ENCODE measurements at regions not wholly inside any gene's neighbourhood (a gene's known extent, or its start where the extent isn't known, plus 50 kb on each side); places are given as distances from the start of the nearest gene placed in this dataset.

- Histone ChIP-seq H3K4me1 (ENCODE audit: low read length) (no peaks in the 10 kb centered on the region), H3F3A (ENCODE audit: insufficient read depth, low read length) (no peaks in the 10 kb centered on the region), H3K79me2 (ENCODE audit: low read length) (no peaks in the 10 kb centered on the region), H3K9me3 (replicated peaks; ENCODE audit: insufficient read depth, low read length) (no peaks in the 10 kb centered on the region), H2AFZ (ENCODE audit: low read length) (no peak overlapping the region), H3K27ac (ENCODE audit: low read length) (no peak overlapping the region), H3K4me3 (ENCODE audit: low read length) (no peak overlapping the region), H4K20me1 (ENCODE audit: insufficient read depth, low read length) (no peaks in the 10 kb centered on the region), H3K9me2 (replicated peaks; ENCODE audit: insufficient read depth, low read length) (no peaks in the 10 kb centered on the region), H3K36me3 (replicated peaks; ENCODE audit: insufficient read depth, low read length) (no peaks in the 10 kb centered on the region), H3K27me3 (replicated peaks; ENCODE audit: insufficient read depth, low read length) (no peaks in the 10 kb centered on the region), H3K9ac (ENCODE audit: low read length) (no peak overlapping the region), H3K4me2 (ENCODE audit: low read depth, low read length) (no peak overlapping the region)
- TF ChIP-seq EZH2 (optimal IDR thresholded peaks at IDR 0.05; ENCODE audit: low read depth, low read length), result no peak
- TF ChIP-seq, protein P1, sequence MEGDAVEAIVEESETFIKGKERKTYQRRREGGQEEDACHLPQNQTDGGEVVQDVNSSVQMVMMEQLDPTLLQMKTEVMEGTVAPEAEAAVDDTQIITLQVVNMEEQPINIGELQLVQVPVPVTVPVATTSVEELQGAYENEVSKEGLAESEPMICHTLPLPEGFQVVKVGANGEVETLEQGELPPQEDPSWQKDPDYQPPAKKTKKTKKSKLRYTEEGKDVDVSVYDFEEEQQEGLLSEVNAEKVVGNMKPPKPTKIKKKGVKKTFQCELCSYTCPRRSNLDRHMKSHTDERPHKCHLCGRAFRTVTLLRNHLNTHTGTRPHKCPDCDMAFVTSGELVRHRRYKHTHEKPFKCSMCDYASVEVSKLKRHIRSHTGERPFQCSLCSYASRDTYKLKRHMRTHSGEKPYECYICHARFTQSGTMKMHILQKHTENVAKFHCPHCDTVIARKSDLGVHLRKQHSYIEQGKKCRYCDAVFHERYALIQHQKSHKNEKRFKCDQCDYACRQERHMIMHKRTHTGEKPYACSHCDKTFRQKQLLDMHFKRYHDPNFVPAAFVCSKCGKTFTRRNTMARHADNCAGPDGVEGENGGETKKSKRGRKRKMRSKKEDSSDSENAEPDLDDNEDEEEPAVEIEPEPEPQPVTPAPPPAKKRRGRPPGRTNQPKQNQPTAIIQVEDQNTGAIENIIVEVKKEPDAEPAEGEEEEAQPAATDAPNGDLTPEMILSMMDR (IDR thresholded peaks at IDR 0.05; ENCODE audit: low read length), result no peak
- no peak for TF ChIP-seq EZH2phosphoT487 (IDR thresholded peaks at IDR 0.05; ENCODE audit: low read length)
- no peak for DNase-seq
Measured at GRCh38 chr2:13052547-13052946, 335.8 kb downstream of the TRIB2 start.

DNA sequence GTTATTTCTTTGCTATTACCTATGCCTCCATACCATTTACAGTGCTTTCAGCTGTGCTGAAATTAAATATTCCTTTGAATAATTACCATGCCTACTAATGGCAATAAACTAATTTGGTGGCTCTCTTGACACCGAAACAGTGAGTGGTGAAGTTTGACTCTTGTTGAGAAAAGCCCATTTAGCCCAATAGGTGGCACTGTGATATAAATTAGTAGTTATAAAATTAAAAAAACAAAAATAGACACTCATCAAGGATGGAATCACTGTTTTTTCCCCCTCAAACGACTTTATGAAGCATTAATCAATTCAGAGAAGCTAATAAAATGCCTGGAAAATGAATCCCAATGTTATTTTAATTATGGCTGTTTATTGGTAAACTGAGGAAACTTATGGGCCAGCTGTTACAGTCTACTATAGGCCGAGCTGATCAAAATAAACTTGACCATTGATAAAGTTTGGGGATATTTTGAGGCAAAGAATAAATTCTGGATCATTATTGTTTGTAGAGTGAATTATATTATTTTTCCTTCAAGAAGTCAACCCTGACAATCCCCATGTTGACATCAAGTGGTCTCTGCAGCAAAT, 339.6 kb downstream of the TRIB2 start:
- no peak overlapping the region for H2AFZ ChIP-seq (ENCODE audit: low read length)
- no peak overlapping the region for H3K9ac ChIP-seq (ENCODE audit: low read length)
- H3K27ac ChIP-seq (ENCODE audit: low read length), result no peak overlapping the region
- H3K4me3 ChIP-seq (ENCODE audit: low read length), result no peak overlapping the region
- H3K79me2 ChIP-seq (ENCODE audit: low read length), result no peaks in the 10 kb centered on the region
- no peaks in the 10 kb centered on the region for H3K27me3 ChIP-seq (replicated peaks; ENCODE audit: insufficient read depth, low read length)
- H3F3A ChIP-seq (ENCODE audit: insufficient read depth, low read length), result no peaks in the 10 kb centered on the region
- H3K36me3 ChIP-seq (replicated peaks; ENCODE audit: insufficient read depth, low read length), result no peaks in the 10 kb centered on the region
- H3K9me3 ChIP-seq (replicated peaks; ENCODE audit: insufficient read depth, low read length), result no peaks in the 10 kb centered on the region
- no peaks in the 10 kb centered on the region for H4K20me1 ChIP-seq (ENCODE audit: insufficient read depth, low read length)
- peak; percentile 24 for DNase-seq
- TF ChIP-seq EZH2phosphoT487 (IDR thresholded peaks at IDR 0.05; ENCODE audit: low read length), result no peak
- no peak for TF ChIP-seq EZH2 (optimal IDR thresholded peaks at IDR 0.05; ENCODE audit: low read depth, low read length)
- TF ChIP-seq, protein P1 (IDR thresholded peaks at IDR 0.05; ENCODE audit: low read length), result peak; percentile 51
- no peaks in the 10 kb centered on the region for H3K9me2 ChIP-seq (replicated peaks; ENCODE audit: insufficient read depth, low read length)
- no peaks in the 10 kb centered on the region for H3K4me1 ChIP-seq (ENCODE audit: low read length)
- H3K4me2 ChIP-seq (ENCODE audit: low read depth, low read length), result no peak overlapping the region

DNA sequence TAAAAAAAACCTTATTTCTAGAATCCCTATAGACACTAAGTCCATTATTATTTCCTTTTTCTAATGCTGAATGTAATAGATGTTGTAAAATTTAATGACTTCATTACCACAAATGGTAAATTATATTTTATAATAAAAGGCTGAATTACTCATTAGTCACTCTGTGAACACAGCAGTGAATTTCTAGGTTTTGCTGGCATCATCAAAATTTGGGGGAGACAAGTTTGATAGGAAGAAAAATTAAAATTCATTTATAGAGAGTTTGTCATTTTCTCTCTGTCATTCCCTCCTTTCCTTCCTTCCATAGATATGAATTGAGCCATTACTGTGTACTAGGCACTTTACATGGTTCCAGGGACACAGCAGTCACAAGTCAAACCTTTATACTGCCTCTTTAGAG, 340.9 kb downstream of the TRIB2 start:
- TF ChIP-seq EZH2phosphoT487 (IDR thresholded peaks at IDR 0.05; ENCODE audit: low read length) (no peak), EZH2 (optimal IDR thresholded peaks at IDR 0.05; ENCODE audit: low read depth, low read length) (no peak)
- TF ChIP-seq, protein P1 (IDR thresholded peaks at IDR 0.05; ENCODE audit: low read length), result no peak
- Histone ChIP-seq H3K9me3 (replicated peaks; ENCODE audit: insufficient read depth, low read length) (no peaks in the 10 kb centered on the region), H3K27ac (ENCODE audit: low read length) (no peak overlapping the region), H3K4me1 (ENCODE audit: low read length) (no peaks in the 10 kb centered on the region), H3K79me2 (ENCODE audit: low read length) (no peaks in the 10 kb centered on the region), H2AFZ (ENCODE audit: low read length) (no peak overlapping the region), H4K20me1 (ENCODE audit: insufficient read depth, low read length) (no peaks in the 10 kb centered on the region), H3K9ac (ENCODE audit: low read length) (no peak overlapping the region), H3K36me3 (replicated peaks; ENCODE audit: insufficient read depth, low read length) (no peaks in the 10 kb centered on the region), H3F3A (ENCODE audit: insufficient read depth, low read length) (no peaks in the 10 kb centered on the region), H3K9me2 (replicated peaks; ENCODE audit: insufficient read depth, low read length) (no peaks in the 10 kb centered on the region), H3K27me3 (replicated peaks; ENCODE audit: insufficient read depth, low read length) (no peaks in the 10 kb centered on the region), H3K4me3 (ENCODE audit: low read length) (no peak overlapping the region), H3K4me2 (ENCODE audit: low read depth, low read length) (no peak overlapping the region)
- DNase-seq, result no peak
